PC-3 (cell line): ENCODE measurements at regions not wholly inside any gene's neighbourhood (a gene's known extent, or its start where the extent isn't known, plus 50 kb on each side); places are given as distances from the start of the nearest gene placed in this dataset.

Source experiments
- ATAC-seq: fragments of 200-7000 bp; cut with Tn5 transposase; 2 replicates; pipeline ENCODE4 v1.9.1; 2020; ENCODE audit warnings: mild to moderate bottlenecking, moderate library complexity
- BruUV-seq: library from RNA; stranded (reverse); fragments of 400-500 nt; replicated peaks from 2 replicates; lab custom pipeline; 2021; lab: Mats Ljungman, UMichigan
- CTCF ChIA-PET: fragments of 300-600 bp; sonication (Branson Sonifier 250); formaldehyde crosslinking; loops from one replicate; lab custom pipeline; 2022; ENCODE audit warnings: antibody characterized with exemption; lab: Charles Lee
- POLR2A ChIA-PET: fragments of 300-600 bp; sonication (Branson Sonifier 250); formaldehyde crosslinking; loops from one replicate; lab custom pipeline; 2022; ENCODE audit warnings: antibody characterized with exemption; ENCODE audit not compliant: unreplicated experiment; lab: Charles Lee
- DNase-seq: peaks from one replicate; pipeline ENCODE4 v3.0.0-alpha.2; 2015
- H2AFZ ChIP-seq: fragments of 300-600 bp; sonication (generic); 2 replicates; pipeline ENCODE4 v1.6.0; 2016; ENCODE audit warnings: antibody characterized with exemption, low read length
- H3F3A ChIP-seq: fragments of 300-600 bp; sonication (generic); one replicate; pipeline ENCODE4 v1.6.0; 2017; ENCODE audit warnings: antibody characterized with exemption, low read length, control low read depth, mild to moderate bottlenecking; ENCODE audit not compliant: unreplicated experiment
- H3K27ac ChIP-seq: fragments of 300-600 bp; sonication (generic); 2 replicates; pipeline ENCODE4 v1.5.1; 2016; ENCODE audit warnings: mild to moderate bottlenecking, low read length
- H3K27me3 ChIP-seq: fragments of 300-600 bp; sonication (generic); 2 replicates; pipeline ENCODE4 v1.6.1; 2016; ENCODE audit warnings: low read length, mixed read lengths
- H3K36me3 ChIP-seq: fragments of 300-600 bp; sonication (generic); 2 replicates; pipeline ENCODE4 v1.6.1; 2016; ENCODE audit warnings: low read depth, mixed run types, low read length, mixed read lengths
- H3K4me1 ChIP-seq: fragments of 300-600 bp; sonication (generic); 2 replicates; pipeline ENCODE4 v1.5.1; 2016; ENCODE audit warnings: low read length; ENCODE audit not compliant: insufficient read depth
- H3K4me2 ChIP-seq: fragments of 300-600 bp; sonication (generic); 2 replicates; pipeline ENCODE4 v1.6.0; 2016; ENCODE audit warnings: low read length
- H3K4me3 ChIP-seq: fragments of 300-600 bp; sonication (generic); 2 replicates; pipeline ENCODE4 v1.5.1; 2016; ENCODE audit warnings: mild to moderate bottlenecking, low read length, mixed read lengths
- H3K79me2 ChIP-seq: fragments of 300-600 bp; sonication (generic); 2 replicates; pipeline ENCODE4 v1.6.1; 2017; ENCODE audit warnings: low read length, mixed read lengths
- H3K9ac ChIP-seq: fragments of 300-600 bp; sonication (generic); 2 replicates; pipeline ENCODE4 v1.6.0; 2016; ENCODE audit warnings: mild to moderate bottlenecking, low read length
- H3K9me2 ChIP-seq: fragments of 300-600 bp; sonication (generic); replicated peaks from 2 replicates; pipeline ENCODE4 v1.6.1; 2016; ENCODE audit warnings: mixed run types, low read length, mixed read lengths
- H3K9me3 ChIP-seq: fragments of 300-600 bp; sonication (generic); 2 replicates; pipeline ENCODE4 v1.6.1; 2016; ENCODE audit warnings: low read length, mixed read lengths
- H4K20me1 ChIP-seq: fragments of 300-600 bp; sonication (generic); 2 replicates; pipeline ENCODE4 v1.6.1; 2016; ENCODE audit warnings: low read length, mixed read lengths
- CTCF ChIP-seq: fragments of 300-600 bp; sonication (generic); conservative IDR thresholded peaks from 2 replicates; pipeline ENCODE4 v1.5.1; 2017; ENCODE audit warnings: antibody characterized with exemption, low read depth, mild to moderate bottlenecking, low read length
- EZH2 ChIP-seq: fragments of 300-600 bp; sonication (generic); IDR thresholded peaks from one replicate; pipeline ENCODE4 v1.6.1; 2017; ENCODE audit warnings: antibody characterized with exemption, mild to moderate bottlenecking, low read length; ENCODE audit not compliant: unreplicated experiment
- EZH2phosphoT487 ChIP-seq: fragments of 300-600 bp; sonication (generic); IDR thresholded peaks from 2 replicates; pipeline ENCODE4 v1.6.1; 2018; ENCODE audit warnings: mild to moderate bottlenecking, antibody characterized with exemption, low read length, borderline replicate concordance
- intact Hi-C: fragments of 100-400 bp; cut with micrococcal nuclease; formaldehyde crosslinking; loops from 2 replicates; pipeline ENCODE4 v1.9.0; 2023

- Histone ChIP-seq H3F3A (no peaks in the 10 kb centered on the region), H4K20me1 (no peaks in the 10 kb centered on the region), H3K27me3 (no peaks in the 10 kb centered on the region), H3K9ac (no peak overlapping the region), H3K4me3 (no peak overlapping the region), H3K36me3 (no peaks in the 10 kb centered on the region), H2AFZ (no peak overlapping the region), H3K27ac (no peak overlapping the region), H3K9me2 (no peaks in the 10 kb centered on the region), H3K4me2 (no peak overlapping the region), H3K4me1 (peaks cover 3% of the 10 kb centered on the region; the same call in 1 of the 2 replicates), H3K9me3 (no peaks in the 10 kb centered on the region), H3K79me2 (no peaks in the 10 kb centered on the region)
- intact Hi-C loops, result no loop called here
- no peak for TF ChIP-seq EZH2phosphoT487
- TF ChIP-seq CTCF, result no peak
- no peak for TF ChIP-seq EZH2
- no peak for ATAC-seq
- POLR2A ChIA-PET, result no interaction called here
- DNase-seq, result no peak
- CTCF ChIA-PET, result no interaction called here
- BruUV-seq, result no TSS peak
Observed at GRCh38 chr1:20405893-20406604, 80.0 kb downstream of the CAMK2N1 start.

GRCh38 chr1:20405051-20405754, 80.8 kb downstream of the CAMK2N1 start:
- intact Hi-C loops, result no loop called here
- ChIA-PET POLR2A (no interaction called here), CTCF (no interaction called here)
- Histone ChIP-seq H3K79me2 (no peaks in the 10 kb centered on the region), H3K9me2 (no peaks in the 10 kb centered on the region), H3K4me3 (no peak overlapping the region), H2AFZ (no peak overlapping the region), H3K4me1 (no peaks in the 10 kb centered on the region), H3K36me3 (no peaks in the 10 kb centered on the region), H3K9me3 (no peaks in the 10 kb centered on the region), H3K27me3 (no peaks in the 10 kb centered on the region), H3K9ac (no peak overlapping the region), H4K20me1 (no peaks in the 10 kb centered on the region), H3K4me2 (no peak overlapping the region), H3F3A (no peaks in the 10 kb centered on the region), H3K27ac (no peak overlapping the region)
- TF ChIP-seq EZH2phosphoT487, result no peak
- no peak for TF ChIP-seq CTCF
- no peak for TF ChIP-seq EZH2
- no peak for DNase-seq
- no peak for ATAC-seq
- BruUV-seq, result no TSS peak
